ENCODE measurements at regions not wholly inside any gene's neighbourhood (a gene's known extent, or its start where the extent isn't known, plus 50 kb on each side); places are given as distances from the start of the nearest gene placed in this dataset.

DNA sequence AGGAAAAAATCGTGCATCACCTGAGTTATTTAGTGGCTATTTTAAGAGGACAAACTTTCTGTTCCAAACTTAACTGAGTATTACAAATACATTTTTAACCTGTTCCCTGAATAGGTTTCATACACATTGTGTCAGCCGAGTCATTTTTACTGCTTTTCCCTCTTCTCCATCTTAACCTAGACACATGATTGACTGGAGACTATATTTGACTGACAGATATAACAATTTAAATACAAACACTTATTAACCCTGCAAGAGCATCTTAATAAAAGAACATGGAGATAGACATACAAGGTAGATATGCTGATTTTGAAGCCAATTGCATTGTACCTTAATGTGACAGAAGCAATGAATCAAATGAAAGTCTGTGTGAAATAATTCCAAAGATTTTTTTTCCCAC, 810.5 kb upstream of the ARPP21 start:
- WGBS, 2 donors: 53 to 82% methylated on average over 2 of the region's 2 CpGs
- intact Hi-C loops (cut with DNase I): no loop called here

DNA sequence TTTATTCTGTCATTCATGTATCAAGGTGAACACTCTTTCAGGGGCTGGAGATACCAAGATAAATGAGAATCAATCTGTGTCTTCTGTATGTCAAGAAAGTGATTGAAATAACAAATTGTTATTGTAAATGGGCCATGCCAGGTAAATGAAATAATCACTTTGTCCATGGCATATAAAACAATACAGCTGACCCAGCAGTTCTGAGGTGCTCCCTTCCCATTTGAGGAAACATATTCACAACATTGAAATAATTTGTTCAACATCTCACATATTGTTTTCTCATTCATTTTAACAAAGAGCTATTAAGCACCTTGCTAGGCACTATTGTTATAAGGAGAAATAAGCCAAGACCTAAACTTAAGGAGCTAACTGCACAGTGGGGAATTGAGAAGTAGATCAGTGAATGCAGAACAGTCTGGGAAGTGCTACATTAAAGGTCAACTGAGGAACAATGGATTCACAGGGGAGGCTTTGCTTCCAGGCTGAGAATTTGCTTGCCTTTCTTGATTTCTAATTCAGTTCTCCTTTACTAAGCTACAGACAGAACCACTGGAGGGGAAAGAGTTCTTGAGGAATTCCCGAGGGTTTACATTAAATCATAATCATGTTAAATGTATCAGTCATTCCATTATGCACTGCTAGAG, 806.3 kb upstream of the ARPP21 start:
- TF ChIP-seq CTCF (IDR thresholded peaks at IDR 0.05) (no peak), POLR2A (IDR thresholded peaks at IDR 0.05) (no peak), EP300 (IDR thresholded peaks at IDR 0.05) (no peak), POLR2AphosphoS5 (IDR thresholded peaks at IDR 0.05) (no peak)
- Histone ChIP-seq H3K36me3 (no peaks in the 10 kb centered on the region), H3K27ac (no peak overlapping the region), H3K4me1 (no peaks in the 10 kb centered on the region), H3K9me3 (no peaks in the 10 kb centered on the region), H3K27me3 (no peaks in the 10 kb centered on the region), H3K4me3 (no peak overlapping the region)
- WGBS, 2 donors: 54 to 76% methylated on average over 1 of the region's 1 CpG
- DNase-seq: no peak
- intact Hi-C loops (cut with DNase I): no loop called here

More for the DNA sequence above, 810.5 kb upstream of the ARPP21 start:
- peaks cover 0 to 2% (median 0%) of the 10 kb centered on the region in 4 donors for H3K9me3 ChIP-seq
- H3K4me3 ChIP-seq: no peak overlapping the region
- H3K27me3 ChIP-seq: no peaks in the 10 kb centered on the region
- no peaks in the 10 kb centered on the region for H3K4me1 ChIP-seq
- no peak overlapping the region for H3K27ac ChIP-seq
- no peak for TF ChIP-seq EP300 (IDR thresholded peaks at IDR 0.05)
- TF ChIP-seq POLR2AphosphoS5 (IDR thresholded peaks at IDR 0.05): no peak
- no peak for TF ChIP-seq POLR2A (IDR thresholded peaks at IDR 0.05)
- no peak for DNase-seq
- no peaks in the 10 kb centered on the region for H3K36me3 ChIP-seq

- Histone ChIP-seq H3K4me1 (no peaks in the 10 kb centered on the region), H3K27me3 (no peaks in the 10 kb centered on the region), H3K4me3 (no peak overlapping the region), H3K27ac (no peak overlapping the region), H3K9me3 (no peaks in the 10 kb centered on the region), H3K36me3 (no peaks in the 10 kb centered on the region)
- intact Hi-C loops (cut with DNase I): no loop called here
- TF ChIP-seq POLR2A (IDR thresholded peaks at IDR 0.05) (no peak), POLR2AphosphoS5 (IDR thresholded peaks at IDR 0.05) (no peak), CTCF (IDR thresholded peaks at IDR 0.05) (no peak), EP300 (IDR thresholded peaks at IDR 0.05) (no peak)
- WGBS, 2 donors: 69 to 84% methylated on average over 4 of the region's 4 CpGs
- DNase-seq: no peak
Measured at GRCh38 chr3:34837848-34838741, 801.2 kb upstream of the ARPP21 start.

- 45 to 71% methylated on average over 4 of the region's 4 CpGs for WGBS, 2 donors
- Histone ChIP-seq H3K4me1 (no peaks in the 10 kb centered on the region), H3K27ac (no peak overlapping the region), H3K4me3 (no peak overlapping the region), H3K27me3 (no peaks in the 10 kb centered on the region), H3K9me3 (no peaks in the 10 kb centered on the region), H3K36me3 (no peaks in the 10 kb centered on the region)
- intact Hi-C loops (cut with DNase I): no loop called here
- no peak for TF ChIP-seq CTCF (IDR thresholded peaks at IDR 0.05)
- TF ChIP-seq EP300 (IDR thresholded peaks at IDR 0.05): no peak
- TF ChIP-seq POLR2AphosphoS5 (IDR thresholded peaks at IDR 0.05): no peak
- TF ChIP-seq POLR2A (IDR thresholded peaks at IDR 0.05): no peak
- DNase-seq: no peak
Measured at GRCh38 chr3:34842706-34843480, 796.4 kb upstream of the ARPP21 start.

- no peak overlapping the region for H3K27ac ChIP-seq
- TF ChIP-seq POLR2AphosphoS5 (IDR thresholded peaks at IDR 0.05): no peak
- no peak for TF ChIP-seq CTCF (IDR thresholded peaks at IDR 0.05)
- no peak for TF ChIP-seq EP300 (IDR thresholded peaks at IDR 0.05)
- TF ChIP-seq POLR2A (IDR thresholded peaks at IDR 0.05): no peak
- intact Hi-C loops (cut with DNase I): no loop called here
- WGBS, 2 donors: 39 to 78% methylated on average over 2 of the region's 2 CpGs
- H3K27me3 ChIP-seq: no peaks in the 10 kb centered on the region
- no peaks in the 10 kb centered on the region for H3K9me3 ChIP-seq
- DNase-seq: no peak
- H3K4me1 ChIP-seq: no peaks in the 10 kb centered on the region
- no peaks in the 10 kb centered on the region for H3K36me3 ChIP-seq
- no peak overlapping the region for H3K4me3 ChIP-seq
Measured at GRCh38 chr3:34844323-34844620, 795.1 kb upstream of the ARPP21 start.

All from sigmoid colon (tissue), 6 donors.